ENCODE measurements at regions not wholly inside any gene's neighbourhood (a gene's known extent, or its start where the extent isn't known, plus 50 kb on each side); places are given as distances from the start of the nearest gene placed in this dataset.
"Not testable (repeated sequence)": the region's sequence is repeated elsewhere in the genome, so short reads cannot be mapped to it uniquely, and the experiment has no call there.

DNA sequence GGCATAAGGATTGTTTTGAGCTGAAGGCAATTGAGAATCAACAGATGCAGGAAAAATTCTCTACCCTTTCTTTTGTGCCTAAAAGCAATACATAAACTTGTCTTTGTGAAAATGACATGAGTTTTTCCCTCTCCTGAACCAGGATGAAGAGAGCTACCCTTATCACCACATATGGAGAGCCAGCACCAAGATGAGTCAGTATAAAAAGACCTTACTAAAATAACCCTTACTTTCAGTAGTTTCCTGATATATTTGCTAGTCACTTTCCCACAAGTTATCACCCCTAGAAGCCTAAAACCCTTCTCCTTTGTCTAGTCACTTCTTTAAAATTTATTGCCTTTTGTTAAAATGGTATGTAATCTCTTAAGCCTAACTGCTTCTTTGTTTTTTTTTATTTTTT lies 61.9 kb upstream of the ANKRD10 start:
- H3K4me1 Mint-ChIP-seq (ENCODE audit: low read depth): peaks cover 3% of the 10 kb centered on the region
- H3K27me3 Mint-ChIP-seq (ENCODE audit: low read depth): peaks cover 33% of the 10 kb centered on the region
- no peaks in the 10 kb centered on the region for H3K36me3 Mint-ChIP-seq (ENCODE audit: insufficient read depth)

DNA sequence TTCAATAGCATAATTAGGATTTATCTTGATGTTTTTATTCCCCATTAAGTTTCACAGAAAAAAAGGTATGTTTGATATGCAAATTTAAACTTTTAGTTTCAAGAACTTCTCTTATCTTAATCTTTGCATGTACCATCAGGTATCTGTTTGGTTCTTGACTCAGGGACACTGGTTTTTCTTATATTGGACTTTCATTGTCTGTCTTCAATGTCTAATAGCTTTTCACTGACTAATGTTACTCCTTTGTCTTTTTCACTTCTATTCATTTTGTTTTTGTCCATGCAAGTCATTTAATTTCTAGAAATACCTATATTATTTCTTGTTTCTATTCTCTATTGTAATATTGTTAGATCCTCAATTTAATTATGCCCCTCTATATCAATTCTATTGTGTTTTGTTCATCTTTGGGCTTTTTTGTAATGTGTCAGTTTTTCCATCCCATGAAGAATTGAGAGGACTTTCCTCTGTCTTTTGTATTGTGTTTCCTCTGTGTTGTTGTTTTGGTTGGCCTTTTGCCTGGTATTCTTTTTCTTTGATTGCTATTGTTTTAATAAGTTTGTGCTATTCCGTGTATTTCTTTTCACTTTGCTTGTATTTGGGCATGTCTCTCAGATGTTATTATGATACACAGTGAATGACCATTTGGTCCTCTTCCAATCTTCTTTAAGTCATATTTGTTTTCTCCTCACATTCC lies 58.3 kb upstream of the ANKRD10 start:
- no peaks in the 10 kb centered on the region for H3K36me3 Mint-ChIP-seq (ENCODE audit: insufficient read depth)
- peaks cover 27% of the 10 kb centered on the region for H3K27me3 Mint-ChIP-seq (ENCODE audit: low read depth)

More for the DNA sequence above, 61.9 kb upstream of the ANKRD10 start:
- ATAC-seq (no peak), DNase-seq (no peak)
- Mint-ChIP-seq H3K4me3 (no peak overlapping the region), H3K9me3 (no peaks in the 10 kb centered on the region)

GRCh38 chr13:110971486-110971885 lies 56.6 kb upstream of the ANKRD10 start:
- no peak for DNase-seq
- H3K4me3 Mint-ChIP-seq: no peak overlapping the region
- no peaks in the 10 kb centered on the region for H3K36me3 Mint-ChIP-seq (ENCODE audit: insufficient read depth)
- H3K9me3 Mint-ChIP-seq: peaks cover 5% of the 10 kb centered on the region
- no peak for ATAC-seq
- H3K4me1 Mint-ChIP-seq (ENCODE audit: low read depth): peaks cover 10% of the 10 kb centered on the region
- H3K27me3 Mint-ChIP-seq (ENCODE audit: low read depth): peaks cover 22% of the 10 kb centered on the region

More for the DNA sequence above, 58.3 kb upstream of the ANKRD10 start:
- no peak for ATAC-seq
- Mint-ChIP-seq H3K9me3 (no peaks in the 10 kb centered on the region), H3K4me1 (ENCODE audit: low read depth) (peaks cover 7% of the 10 kb centered on the region), H3K4me3 (no peak overlapping the region)
- no peak for DNase-seq

DNA sequence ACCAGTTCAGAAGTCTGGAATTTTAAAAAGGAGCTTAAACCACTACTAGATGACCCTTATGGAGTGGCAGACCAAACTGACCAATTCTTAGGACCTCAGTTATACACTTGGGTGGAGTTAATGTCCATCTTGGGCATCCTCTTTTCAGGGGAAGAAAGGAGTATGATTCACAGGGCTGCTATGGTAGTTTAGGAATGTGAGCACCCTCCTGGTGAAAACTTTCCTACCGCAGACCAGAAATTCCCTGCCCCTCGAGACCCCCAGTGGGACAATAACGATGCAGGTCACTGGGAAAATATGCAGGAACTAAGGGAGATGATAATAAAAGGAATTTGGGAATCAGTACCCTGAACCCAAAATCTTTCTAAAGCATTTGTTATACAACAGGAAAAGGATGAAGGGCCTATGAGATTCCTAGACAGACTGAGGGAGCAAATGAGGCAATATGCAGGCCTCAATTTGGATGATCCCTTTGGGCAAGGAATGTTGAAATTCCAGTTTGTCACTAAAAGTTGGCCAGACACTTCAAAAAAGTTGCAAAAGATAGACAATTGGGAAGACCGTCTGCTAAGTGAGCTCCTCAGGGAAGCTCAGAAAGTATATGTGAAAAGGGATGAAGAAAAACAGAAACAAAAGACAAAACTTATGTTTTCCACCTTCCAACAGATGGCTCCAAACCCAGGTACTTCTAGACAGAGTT lies 52.4 kb upstream of the ANKRD10 start:
- Mint-ChIP-seq H3K9me3 (peaks cover 25% of the 10 kb centered on the region), H3K27me3 (ENCODE audit: low read depth) (peaks cover 11% of the 10 kb centered on the region), H3K4me1 (ENCODE audit: low read depth) (peaks cover 24% of the 10 kb centered on the region)
- not testable (repeated sequence) for H3K4me3 Mint-ChIP-seq; H3K36me3 Mint-ChIP-seq (ENCODE audit: insufficient read depth); DNase-seq; ATAC-seq

- H3K4me3 Mint-ChIP-seq: no peak overlapping the region
- peaks cover 24% of the 10 kb centered on the region for H3K4me1 Mint-ChIP-seq (ENCODE audit: low read depth)
- H3K27me3 Mint-ChIP-seq (ENCODE audit: low read depth): peaks cover 8% of the 10 kb centered on the region
- H3K36me3 Mint-ChIP-seq (ENCODE audit: insufficient read depth): peaks cover 3% of the 10 kb centered on the region
- H3K9me3 Mint-ChIP-seq: peaks cover 35% of the 10 kb centered on the region
- DNase-seq: no peak
- no peak for ATAC-seq
These were observed 50.9 kb upstream of the ANKRD10 start for GRCh38 chr13:110965755-110966134.

GRCh38 chr13:110965038-110965754 lies 50.3 kb upstream of the ANKRD10 start:
- Mint-ChIP-seq H3K4me3 (no peak overlapping the region), H3K36me3 (ENCODE audit: insufficient read depth) (peaks cover 3% of the 10 kb centered on the region), H3K27me3 (ENCODE audit: low read depth) (peaks cover 4% of the 10 kb centered on the region), H3K9me3 (peaks cover 35% of the 10 kb centered on the region), H3K4me1 (ENCODE audit: low read depth) (peaks cover 20% of the 10 kb centered on the region)
- no peak for DNase-seq
- peak; percentile 92 to 94 for ATAC-seq
